ENCODE measurements at regions not wholly inside any gene's neighbourhood (a gene's known extent, or its start where the extent isn't known, plus 50 kb on each side); places are given as distances from the start of the nearest gene placed in this dataset.
"Not testable (repeated sequence)": the region's sequence is repeated elsewhere in the genome, so short reads cannot be mapped to it uniquely, and the experiment has no call there.

GRCh38 chr6:3619800-3620199 is 131.7 kb downstream of the PXDC1 start:
- DNase-seq (ENCODE audit: low read depth), result no peak

DNA sequence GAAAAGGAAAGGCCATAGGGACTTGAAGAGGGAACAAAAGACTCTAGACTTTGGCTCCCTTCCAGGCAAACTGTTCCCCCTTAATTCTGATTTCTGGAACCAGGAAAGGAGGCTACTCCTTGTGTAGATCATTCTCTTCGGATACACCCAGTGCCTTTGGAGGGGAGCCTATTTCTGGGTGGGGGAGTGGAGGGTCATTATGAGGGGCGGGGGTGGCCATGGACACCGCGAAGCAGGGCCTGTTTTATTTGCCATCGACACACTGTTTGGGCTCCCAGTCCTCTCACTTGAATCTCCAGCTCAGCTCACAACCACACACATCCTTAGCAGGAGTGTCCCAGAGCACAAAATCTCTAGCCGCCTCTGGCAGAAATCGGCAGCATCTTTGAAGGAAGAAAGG is 132.3 kb downstream of the PXDC1 start:
- DNase-seq (ENCODE audit: low read depth), result no peak

GRCh38 chr6:3618642-3619041 is 132.9 kb downstream of the PXDC1 start:
- no peak for DNase-seq (ENCODE audit: low read depth)

GRCh38 chr6:3617681-3618311 is 133.7 kb downstream of the PXDC1 start:
- DNase-seq (ENCODE audit: low read depth), result no peak

DNA sequence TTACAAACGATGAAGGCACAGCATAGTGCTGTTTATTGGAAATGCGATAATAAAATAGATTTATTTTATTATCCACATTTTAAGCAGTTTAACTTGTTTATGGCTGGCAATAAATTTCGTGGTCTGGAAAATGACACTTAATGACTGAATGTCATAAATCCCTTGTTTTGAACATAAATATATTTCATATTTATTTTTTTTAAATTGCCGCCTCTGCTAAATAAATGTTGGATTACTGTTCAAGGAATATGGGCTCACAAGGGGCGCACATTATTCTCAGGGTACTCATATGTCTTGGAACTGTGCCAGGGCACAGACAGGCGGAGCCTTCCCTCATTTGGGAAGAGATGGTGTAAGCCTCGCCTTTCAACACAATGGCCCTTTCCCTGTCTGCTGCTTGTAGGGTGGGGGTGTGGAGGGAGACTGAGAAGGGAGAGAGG is 134.3 kb downstream of the PXDC1 start:
- DNase-seq (ENCODE audit: low read depth), result no peak

DNA sequence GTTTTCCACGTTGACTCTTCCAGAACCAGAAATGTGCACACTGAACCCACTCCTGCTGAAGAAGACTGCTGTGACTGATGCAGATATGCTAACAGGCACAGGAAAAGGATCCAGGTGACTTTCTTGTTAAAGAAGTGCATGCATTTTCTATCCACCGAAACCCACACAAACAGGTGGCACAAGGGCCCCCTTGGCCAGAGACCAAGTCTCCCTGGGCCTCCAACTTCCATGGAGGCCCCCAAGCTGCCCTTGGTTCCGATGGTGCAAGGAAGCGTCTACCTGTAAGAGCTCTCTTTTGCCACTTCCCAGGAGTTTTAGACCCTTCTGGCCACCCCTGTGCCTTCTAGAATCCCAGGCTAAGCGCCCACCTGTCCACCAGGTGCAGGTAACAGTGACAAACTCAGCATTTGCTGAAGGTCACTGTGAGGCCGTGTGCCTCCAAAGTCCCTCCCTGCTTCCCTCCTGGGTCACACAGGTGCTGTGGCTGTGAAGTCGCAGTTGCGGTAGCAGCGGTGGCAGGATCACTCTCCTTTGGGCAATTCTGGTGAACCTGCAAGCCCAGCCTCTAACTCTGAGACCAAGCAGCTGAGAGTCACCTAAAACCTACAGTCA is 134.8 kb downstream of the PXDC1 start:
- no peak for DNase-seq (ENCODE audit: low read depth)

DNA sequence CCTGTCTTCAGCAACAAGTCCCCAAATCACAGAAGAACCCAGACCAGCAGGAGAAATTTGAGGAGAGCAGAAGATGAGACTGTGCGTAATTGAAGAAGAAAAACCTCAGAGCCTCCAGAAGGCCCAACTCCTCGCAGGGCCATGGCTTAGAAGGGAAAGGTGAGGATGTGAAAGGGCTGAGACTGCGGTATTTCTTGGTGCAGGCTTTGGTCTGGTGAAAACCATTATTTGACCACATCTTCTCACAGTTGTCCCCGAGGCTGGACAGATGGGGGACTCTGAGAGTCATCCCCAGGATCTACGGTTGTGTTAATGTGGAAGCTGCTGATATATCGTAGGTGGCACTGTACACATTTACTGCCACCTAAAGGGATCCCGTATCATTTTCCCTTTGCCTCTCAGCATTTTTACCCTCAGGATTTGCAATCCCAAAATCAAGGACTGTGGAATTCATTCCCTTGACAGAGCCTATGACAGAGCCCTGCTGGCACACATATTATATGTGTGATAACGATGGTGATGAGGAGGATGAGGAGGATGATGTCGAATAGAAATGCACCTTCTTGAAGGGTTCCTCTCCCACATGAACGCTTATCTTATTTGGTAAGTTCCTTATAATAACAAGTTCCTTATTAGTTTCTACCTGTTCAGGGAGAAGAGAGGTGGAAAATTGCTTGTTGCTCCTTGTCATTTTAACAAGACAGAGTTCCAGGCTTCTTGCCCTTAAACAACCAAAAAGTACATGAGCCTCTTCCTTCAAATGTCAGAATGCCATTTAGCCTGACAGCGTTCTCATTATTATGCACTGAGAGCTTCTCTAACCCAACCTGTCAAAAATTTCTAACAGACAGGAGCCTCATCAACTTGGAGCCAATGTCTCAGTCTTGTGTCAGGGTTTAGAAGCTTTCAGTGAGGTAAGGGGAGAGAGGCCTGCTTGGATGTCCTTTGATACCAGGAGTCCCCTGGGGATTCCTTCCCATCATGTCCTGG is 135.8 kb downstream of the PXDC1 start:
- no peak for DNase-seq (ENCODE audit: low read depth)

DNA sequence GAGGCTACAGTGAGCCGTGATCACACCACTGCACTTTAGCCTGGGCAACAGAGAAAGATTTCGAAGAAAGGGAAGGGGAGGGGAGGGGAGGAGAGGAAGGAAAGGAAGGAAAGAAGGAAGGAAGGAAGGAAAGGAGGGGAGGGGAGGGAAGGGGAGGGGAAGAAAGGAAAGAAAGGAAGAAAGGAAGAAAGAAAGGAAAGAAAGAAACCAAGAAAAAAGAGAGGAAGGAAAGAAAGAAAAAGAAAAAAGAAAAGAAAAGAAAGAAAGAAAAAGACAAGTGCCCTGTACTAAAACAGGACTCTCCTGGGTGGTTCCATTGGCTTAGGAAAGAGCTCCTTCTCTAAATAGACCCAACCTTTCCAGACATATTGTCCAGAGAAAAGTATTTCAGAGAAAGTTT is 136.6 kb downstream of the PXDC1 start:
- DNase-seq (ENCODE audit: low read depth), result no peak

- not testable (repeated sequence) for DNase-seq (ENCODE audit: low read depth)
Measured at GRCh38 chr6:3613565-3613964, 137.9 kb downstream of the PXDC1 start.

DNA sequence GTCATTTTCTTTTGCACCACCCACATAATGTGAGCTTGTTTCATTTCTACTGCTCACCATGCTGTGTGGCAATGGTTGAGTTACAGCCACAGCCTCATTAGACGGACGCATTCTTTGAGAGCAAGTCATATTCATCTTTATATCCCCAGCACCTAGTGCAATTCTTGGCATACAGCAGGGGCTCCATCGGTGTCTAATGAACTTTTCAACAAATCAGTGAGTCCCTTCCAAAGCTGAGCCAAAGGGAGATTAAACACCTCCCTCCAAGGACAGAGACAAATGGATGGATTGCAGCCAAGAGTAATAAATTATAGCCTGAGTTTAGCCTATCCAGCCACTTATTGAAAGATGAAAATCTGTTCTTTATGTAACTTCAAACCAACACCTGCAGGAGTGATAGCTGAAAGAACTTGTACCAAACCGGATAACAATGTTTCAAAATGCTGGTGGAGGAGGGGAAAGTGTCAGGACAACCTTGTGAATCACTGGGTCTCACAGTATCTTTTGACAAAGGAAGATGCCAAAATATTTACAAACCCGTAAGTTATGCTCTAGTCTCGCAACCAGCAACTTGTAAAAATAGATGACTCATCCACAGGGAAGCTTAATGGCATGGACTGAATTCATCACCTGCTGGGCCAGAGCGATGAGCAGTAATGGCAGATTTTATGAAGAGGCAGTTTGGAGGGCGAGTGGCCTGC is 139.0 kb downstream of the PXDC1 start:
- peak; percentile 94 for DNase-seq (ENCODE audit: low read depth)

GRCh38 chr6:3610921-3611320 is 140.6 kb downstream of the PXDC1 start:
- DNase-seq (ENCODE audit: low read depth), result no peak

DNA sequence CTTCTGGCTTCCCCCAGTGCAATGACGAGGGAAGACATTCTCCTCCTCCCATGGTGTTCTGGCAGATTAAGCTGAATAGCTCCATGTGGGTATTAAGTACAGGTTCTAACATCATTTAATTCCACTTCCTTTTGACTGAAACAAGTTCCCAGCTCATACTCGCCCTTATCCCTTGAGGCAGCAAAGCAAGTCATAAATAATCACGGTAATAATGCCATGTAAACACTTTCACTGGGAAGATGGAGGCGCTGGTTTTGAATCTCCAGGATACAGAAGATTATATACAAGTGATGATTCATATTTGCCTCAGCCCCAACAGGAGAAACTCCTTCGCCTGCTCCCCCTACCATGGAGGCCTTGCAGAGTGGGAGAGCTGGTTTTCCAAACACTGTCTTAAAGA is 141.3 kb downstream of the PXDC1 start:
- DNase-seq (ENCODE audit: low read depth), result peak; percentile 7

DNA sequence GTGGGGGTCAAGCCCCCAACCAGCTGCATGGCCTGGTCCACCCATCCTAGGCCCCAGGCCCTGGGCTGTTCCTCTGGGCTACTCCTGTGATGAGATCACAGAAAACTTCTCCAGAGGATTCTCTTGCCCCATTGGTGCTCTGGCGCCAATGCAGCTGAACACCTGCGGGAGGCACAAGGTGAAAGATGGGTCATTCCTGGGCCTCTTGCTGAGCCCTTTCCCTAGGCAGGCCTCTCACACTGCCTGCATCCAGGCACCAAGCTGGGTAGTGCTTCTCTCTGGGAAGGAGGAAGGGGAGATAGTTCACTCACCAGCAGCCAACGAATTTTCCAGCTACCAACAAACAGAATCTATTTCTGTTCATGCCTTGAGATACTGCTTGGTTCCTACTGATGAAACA is 142.1 kb downstream of the PXDC1 start:
- DNase-seq (ENCODE audit: low read depth), result no peak

DNA sequence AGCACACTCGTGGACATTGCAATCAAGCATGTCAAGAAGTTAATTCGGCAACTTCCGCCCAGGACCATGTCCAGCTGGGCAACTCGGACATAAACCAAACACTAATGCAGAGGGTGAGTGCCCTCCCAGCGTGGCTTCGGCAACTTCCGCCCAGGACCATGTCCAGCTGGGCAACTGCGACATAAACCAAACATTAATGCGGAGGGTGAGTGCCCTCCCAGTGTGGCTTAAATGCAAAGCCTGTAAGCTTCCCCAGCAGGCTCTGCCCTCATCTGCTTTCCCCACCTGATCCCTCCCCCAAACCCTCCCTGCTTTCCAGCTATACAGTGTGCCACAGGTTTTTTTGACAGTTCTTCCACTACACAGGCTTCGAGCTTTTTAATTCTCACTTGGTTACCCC is 143.4 kb downstream of the PXDC1 start:
- no peak for DNase-seq (ENCODE audit: low read depth)

DNA sequence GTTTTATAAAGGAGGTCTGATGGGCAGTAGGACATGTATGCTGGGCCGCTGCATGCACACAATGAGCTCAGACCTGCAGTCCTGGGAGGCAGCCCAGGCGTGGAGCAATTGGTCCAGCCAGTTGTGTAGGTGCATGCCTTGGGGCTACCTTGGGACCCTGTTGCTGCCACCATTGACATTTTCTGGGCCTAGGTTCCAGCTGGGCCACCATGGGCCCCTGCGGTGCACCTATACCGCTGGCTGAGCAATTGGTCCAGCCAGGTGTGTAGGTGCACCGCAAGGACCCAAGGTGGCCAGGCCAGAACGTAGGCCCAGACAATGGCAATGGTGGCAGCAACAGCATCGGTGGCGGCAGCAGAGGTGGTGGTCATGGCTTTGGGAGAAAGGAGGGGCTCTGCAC is 143.9 kb downstream of the PXDC1 start:
- DNase-seq (ENCODE audit: low read depth), result no peak

GRCh38 chr6:3607171-3607570 is 144.3 kb downstream of the PXDC1 start:
- no peak for DNase-seq (ENCODE audit: low read depth)

- no peak for DNase-seq (ENCODE audit: low read depth)
Measured at GRCh38 chr6:3603340-3604130, 146.7 kb upstream of the SLC22A23 start.

DNA sequence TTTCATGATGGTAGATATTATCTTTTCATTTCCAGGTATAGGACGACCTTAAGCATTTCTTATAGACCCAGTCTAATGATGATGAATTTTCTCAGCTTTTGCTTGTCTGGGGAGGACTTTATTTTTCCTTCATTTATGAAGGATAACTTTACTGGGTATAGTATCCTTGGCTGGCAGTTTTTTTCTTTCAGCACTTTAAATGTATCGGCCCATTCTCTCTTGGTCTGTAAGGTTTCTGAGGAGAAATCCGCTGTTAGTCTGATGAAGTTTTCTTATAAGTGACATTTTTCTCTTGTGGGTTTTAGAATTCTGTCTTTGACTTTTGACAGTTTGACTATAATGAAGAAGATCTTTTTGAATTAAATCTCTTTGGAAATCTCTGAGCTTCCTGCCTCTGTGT is 144.7 kb upstream of the SLC22A23 start:
- no peak for DNase-seq (ENCODE audit: low read depth)

DNA sequence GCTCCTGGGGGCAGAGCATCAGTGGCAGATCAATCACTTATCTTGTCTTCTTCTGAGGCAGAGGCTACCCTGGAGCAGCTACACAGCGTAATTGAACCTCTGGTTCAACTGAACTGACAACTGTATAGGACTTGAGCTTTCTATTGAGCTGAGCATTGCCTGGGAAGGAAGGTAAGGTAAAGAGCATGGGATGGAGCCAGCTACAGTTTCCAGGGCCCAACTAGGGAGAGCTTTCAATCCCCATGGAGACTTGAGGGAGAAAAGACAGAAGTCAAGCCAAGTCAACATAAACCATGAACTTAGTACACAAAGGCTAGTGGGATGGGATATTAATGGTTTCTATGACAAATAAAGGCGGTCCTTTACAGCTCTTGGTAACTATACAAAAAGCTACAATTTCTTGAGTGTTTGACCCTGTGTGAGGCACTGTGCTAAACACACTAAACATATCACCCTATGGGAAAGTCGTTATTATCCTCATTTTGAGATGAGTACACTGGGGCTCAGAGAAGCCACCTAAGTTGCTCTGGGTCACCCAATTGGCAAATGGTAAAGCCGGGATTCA is 140.7 kb upstream of the SLC22A23 start:
- no peak for DNase-seq (ENCODE audit: low read depth)

GRCh38 chr6:3596766-3597165 is 139.9 kb upstream of the SLC22A23 start:
- no peak for DNase-seq (ENCODE audit: low read depth)

- DNase-seq (ENCODE audit: low read depth), result peak; percentile 34
Measured at GRCh38 chr6:3594201-3594600, 137.4 kb upstream of the SLC22A23 start.
